GM23248 (cell line): ENCODE measurements at regions not wholly inside any gene's neighbourhood (a gene's known extent, or its start where the extent isn't known, plus 50 kb on each side); places are given as distances from the start of the nearest gene placed in this dataset.
A peak's percentile ranks its signal among the peaks of the same experiment; 100 is the strongest.

Experiments used
- DNase-seq: peaks from one replicate; pipeline ENCODE4 v3.0.0-alpha.2; 2015
- H2AFZ ChIP-seq: fragments of 200-600 bp; sonication (generic); 2 replicates; pipeline ENCODE4 v1.6.1; 2016; ENCODE audit warnings: antibody characterized with exemption
- H3F3A ChIP-seq: fragments of 200-600 bp; sonication (generic); 2 replicates; pipeline ENCODE4 v1.6.1; 2016; ENCODE audit warnings: mild to moderate bottlenecking, antibody characterized with exemption, mixed run types; ENCODE audit not compliant: insufficient read depth
- H3K27ac ChIP-seq: fragments of 200-600 bp; sonication (generic); 2 replicates; pipeline ENCODE4 v1.5.1; 2016; ENCODE audit warnings: mild to moderate bottlenecking
- H3K27me3 ChIP-seq: fragments of 200-600 bp; sonication (generic); replicated peaks from 2 replicates; pipeline ENCODE4 v1.6.1; 2016; ENCODE audit warnings: mild to moderate bottlenecking; ENCODE audit not compliant: insufficient read depth
- H3K36me3 ChIP-seq: fragments of 200-600 bp; sonication (generic); 2 replicates; pipeline ENCODE4 v1.6.1; 2016; ENCODE audit warnings: low read depth, mild to moderate bottlenecking
- H3K4me1 ChIP-seq: fragments of 200-600 bp; sonication (generic); 2 replicates; pipeline ENCODE4 v1.6.1; 2016; ENCODE audit warnings: mild to moderate bottlenecking; ENCODE audit not compliant: insufficient read depth
- H3K4me2 ChIP-seq: fragments of 200-600 bp; sonication (generic); one replicate; pipeline ENCODE4 v1.6.1; 2016; ENCODE audit warnings: mild to moderate bottlenecking; ENCODE audit not compliant: unreplicated experiment
- H3K4me3 ChIP-seq: fragments of 200-600 bp; sonication (generic); 2 replicates; pipeline ENCODE4 v1.5.1; 2016; ENCODE audit warnings: mild to moderate bottlenecking
- H3K79me2 ChIP-seq: fragments of 200-600 bp; sonication (generic); 2 replicates; pipeline ENCODE4 v1.6.1; 2016; ENCODE audit warnings: mild to moderate bottlenecking; ENCODE audit not compliant: insufficient read depth
- H3K9ac ChIP-seq: fragments of 200-600 bp; sonication (generic); 2 replicates; pipeline ENCODE4 v1.6.1; 2016; ENCODE audit warnings: mild to moderate bottlenecking
- H3K9me2 ChIP-seq: fragments of 200-600 bp; sonication (generic); 2 replicates; pipeline ENCODE4 v1.6.1; 2016; ENCODE audit warnings: mixed run types, mild to moderate bottlenecking, moderate library complexity; ENCODE audit not compliant: insufficient read depth
- H3K9me3 ChIP-seq: fragments of 200-600 bp; sonication (generic); one replicate; pipeline ENCODE4 v1.6.1; 2017; ENCODE audit warnings: low read depth
- H4K20me1 ChIP-seq: fragments of 200-600 bp; sonication (generic); 2 replicates; pipeline ENCODE4 v1.6.0; 2016; ENCODE audit not compliant: insufficient read depth
- EZH2 ChIP-seq: fragments of 200-600 bp; sonication (generic); IDR thresholded peaks from 2 replicates; pipeline ENCODE4 v1.6.1; 2018; ENCODE audit warnings: antibody characterized with exemption, mild to moderate bottlenecking; ENCODE audit not compliant: insufficient read depth, poor library complexity, severe bottlenecking
- EZH2phosphoT487 ChIP-seq: fragments of 200-600 bp; sonication (generic); IDR thresholded peaks from 2 replicates; pipeline ENCODE4 v1.6.1; 2018; ENCODE audit warnings: antibody characterized with exemption, moderate library complexity, mild to moderate bottlenecking, low read depth; ENCODE audit not compliant: insufficient read depth
- WGBS, 2 experiments: methylation state at CpG; one replicate each; pipeline ENCODE4 v1.1.6; 2015 to 2017; ENCODE audit warnings: low lambda C conversion rate in 2 of 2, low coverage in 1 of 2; ENCODE audit errors: missing lambda C conversion rate in 2 of 2; 5-methylcytosine and 5-hydroxymethylcytosine counted together
- in situ Hi-C: fragments of 300-500 bp; cut with MboI; formaldehyde crosslinking; loops from 2 replicates; pipeline ENCODE4 v1.15.0; 2020

DNA sequence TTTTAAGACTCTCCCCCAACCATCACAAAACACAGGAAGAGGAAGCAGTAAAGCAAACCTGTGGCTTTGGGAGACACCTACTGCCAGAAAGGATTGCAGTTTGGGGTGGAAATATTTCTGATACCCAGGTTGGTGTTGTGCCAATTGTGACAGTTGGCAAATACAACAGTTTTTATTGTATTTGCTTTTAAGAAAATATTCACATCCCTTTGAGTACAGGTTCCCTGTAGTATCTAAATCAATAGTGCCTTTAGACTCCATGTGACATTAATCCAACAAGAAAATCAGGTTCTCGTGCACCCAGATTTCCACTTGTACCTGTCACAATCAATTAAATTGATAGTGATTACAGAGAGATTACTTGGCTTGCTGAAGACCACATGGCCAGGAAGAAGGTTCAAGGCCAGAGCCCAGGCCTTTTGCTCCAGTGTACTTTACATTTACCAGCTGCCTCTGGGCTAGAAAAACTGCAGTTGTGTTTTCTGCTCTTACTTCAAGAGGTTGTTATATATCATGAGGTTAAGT, 361.2 kb downstream of the ATP23 start:
- H2AFZ ChIP-seq: no peak overlapping the region
- H3K27me3 ChIP-seq: no peaks in the 10 kb centered on the region
- H3K9me3 ChIP-seq: no peaks in the 10 kb centered on the region
- H3K79me2 ChIP-seq: no peaks in the 10 kb centered on the region
- H3K4me1 ChIP-seq: no peaks in the 10 kb centered on the region
- no peaks in the 10 kb centered on the region for H3K9me2 ChIP-seq
- TF ChIP-seq EZH2phosphoT487: no peak
- no peak for TF ChIP-seq EZH2
- no peaks in the 10 kb centered on the region for H4K20me1 ChIP-seq
- in situ Hi-C loops: no loop called here
- H3F3A ChIP-seq: no peaks in the 10 kb centered on the region
- H3K4me3 ChIP-seq: no peak overlapping the region
- no peaks in the 10 kb centered on the region for H3K36me3 ChIP-seq
- no peak overlapping the region for H3K9ac ChIP-seq
- WGBS, 2 experiments: 85 to 95% methylated on average over 1 of the region's 1 CpG
- no peak for DNase-seq
- no peak overlapping the region for H3K27ac ChIP-seq
- no peak overlapping the region for H3K4me2 ChIP-seq

DNA sequence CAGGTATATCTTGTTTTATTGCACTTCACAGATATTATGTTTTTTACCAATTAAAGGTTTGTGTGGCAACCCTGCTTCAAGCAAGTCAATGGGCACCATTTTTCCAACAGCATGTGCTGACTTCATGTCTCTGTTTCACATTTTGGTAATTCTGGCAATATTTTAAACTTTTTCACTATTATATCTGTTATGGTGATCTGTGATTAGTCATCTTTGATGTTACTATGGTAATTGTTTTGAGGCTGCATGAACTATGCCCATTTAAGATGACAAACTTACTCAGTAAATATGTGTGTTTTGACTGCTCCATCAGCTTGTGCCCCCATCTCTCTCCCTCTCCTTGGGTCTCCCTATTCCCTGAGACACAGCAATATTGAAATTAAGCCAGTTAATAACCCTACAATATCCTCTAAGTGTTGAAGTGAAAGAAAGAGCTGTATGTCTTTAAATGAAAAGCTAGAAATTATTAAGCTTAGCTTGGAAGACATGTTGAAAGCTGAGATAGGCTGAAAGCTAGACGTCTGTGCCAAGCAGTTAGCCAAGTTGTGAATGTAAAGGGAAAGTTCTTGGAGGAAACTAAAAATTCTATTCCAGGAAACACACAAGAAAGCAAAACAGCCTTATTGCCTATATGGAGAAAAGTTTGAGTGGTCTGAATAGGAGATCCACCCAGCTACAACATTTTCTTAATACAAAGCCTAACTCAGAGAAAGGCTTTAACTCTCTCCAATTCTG, 365.1 kb downstream of the ATP23 start:
- no peaks in the 10 kb centered on the region for H3K27me3 ChIP-seq
- peaks cover 15% of the 10 kb centered on the region for H3K4me1 ChIP-seq
- 45 to 47% methylated on average over 1 of the region's 1 CpG for WGBS, 2 experiments
- H3K4me2 ChIP-seq: no peak overlapping the region
- no peak overlapping the region for H2AFZ ChIP-seq
- H3K9me3 ChIP-seq: no peaks in the 10 kb centered on the region
- H3K79me2 ChIP-seq: no peaks in the 10 kb centered on the region
- peaks cover 16% of the 10 kb centered on the region for H3F3A ChIP-seq
- H3K27ac ChIP-seq: no peak overlapping the region
- H3K9ac ChIP-seq: no peak overlapping the region
- in situ Hi-C loops: no loop called here
- H3K4me3 ChIP-seq: no peak overlapping the region
- no peaks in the 10 kb centered on the region for H4K20me1 ChIP-seq
- DNase-seq: peak; percentile 33
- no peaks in the 10 kb centered on the region for H3K9me2 ChIP-seq
- no peaks in the 10 kb centered on the region for H3K36me3 ChIP-seq
- TF ChIP-seq EZH2phosphoT487: no peak
- no peak for TF ChIP-seq EZH2

DNA sequence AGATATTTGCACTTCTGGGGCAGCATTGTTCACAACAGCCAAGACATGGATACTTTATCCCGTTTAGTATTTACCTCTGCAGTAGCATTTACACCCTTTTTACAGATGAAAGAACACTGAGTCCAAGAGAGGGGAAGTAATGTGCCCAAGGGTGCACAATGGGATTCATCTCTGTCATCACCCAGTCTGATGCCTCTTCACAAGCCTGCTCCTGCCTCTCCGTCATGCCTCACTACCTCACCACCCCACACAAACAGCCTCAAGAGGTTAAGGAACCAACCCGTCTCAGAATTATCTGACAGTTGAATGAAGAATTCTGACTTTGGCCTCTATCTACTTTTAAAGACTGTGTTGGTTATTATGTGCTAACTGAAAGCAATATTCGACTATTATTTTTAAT, 368.4 kb downstream of the ATP23 start:
- Histone ChIP-seq H3K4me1 (peaks cover 42% of the 10 kb centered on the region), H2AFZ (no peak overlapping the region), H3K9me2 (no peaks in the 10 kb centered on the region), H3K27ac (peak overlapping the region; percentile 77), H3F3A (peaks cover 40% of the 10 kb centered on the region), H4K20me1 (no peaks in the 10 kb centered on the region), H3K79me2 (no peaks in the 10 kb centered on the region), H3K36me3 (no peaks in the 10 kb centered on the region), H3K4me2 (peak overlapping the region; percentile 38), H3K9ac (0 out of 2 replicates have a peak overlapping the region, but pooled peaks have one; percentile 7), H3K9me3 (no peaks in the 10 kb centered on the region), H3K27me3 (no peaks in the 10 kb centered on the region), H3K4me3 (no peak overlapping the region)
- DNase-seq: no peak
- in situ Hi-C loops: no loop called here
- TF ChIP-seq EZH2 (no peak), EZH2phosphoT487 (no peak)
- 91 to 97% methylated on average over 4 of the region's 4 CpGs for WGBS, 2 experiments

DNA sequence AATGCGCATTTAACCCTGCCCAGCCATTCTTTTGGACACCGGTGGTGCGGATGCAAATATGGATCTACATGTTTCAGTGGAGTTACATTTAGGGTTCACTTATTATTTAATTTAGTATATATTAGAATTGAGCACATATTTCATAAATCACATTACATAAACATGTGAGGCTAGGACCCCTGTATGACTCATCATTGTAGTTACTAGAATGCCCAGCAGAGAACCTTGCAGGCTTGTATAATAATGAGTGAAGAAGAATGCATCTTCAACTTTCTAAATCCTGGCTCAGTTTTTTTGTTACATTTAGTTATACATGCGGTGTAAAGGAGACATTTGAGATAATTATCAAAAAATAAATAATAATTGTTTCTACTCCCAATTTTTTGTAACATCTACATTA, 369.0 kb downstream of the ATP23 start:
- Histone ChIP-seq H3K9me2 (no peaks in the 10 kb centered on the region), H3K4me3 (no peak overlapping the region), H3K79me2 (no peaks in the 10 kb centered on the region), H3K4me2 (peak overlapping the region; percentile 38), H4K20me1 (no peaks in the 10 kb centered on the region), H2AFZ (no peak overlapping the region), H3K9me3 (no peaks in the 10 kb centered on the region), H3K27me3 (no peaks in the 10 kb centered on the region), H3F3A (peaks cover 45% of the 10 kb centered on the region), H3K4me1 (peaks cover 46% of the 10 kb centered on the region), H3K27ac (peak overlapping the region; percentile 77), H3K36me3 (no peaks in the 10 kb centered on the region), H3K9ac (peak overlapping the region; percentile 7; the same call in 1 of the 2 replicates)
- peak; percentile 78 for DNase-seq
- in situ Hi-C loops: no loop called here
- TF ChIP-seq EZH2phosphoT487 (no peak), EZH2 (no peak)
- WGBS, 2 experiments: 81 to 84% methylated on average over 4 of the region's 4 CpGs
